Mesendoderm (in vitro differentiated cells): ENCODE measurements at regions not wholly inside any gene's neighbourhood (a gene's known extent, or its start where the extent isn't known, plus 50 kb on each side); places are given as distances from the start of the nearest gene placed in this dataset.
"Not testable (repeated sequence)": the region's sequence is repeated elsewhere in the genome, so short reads cannot be mapped to it uniquely, and the experiment has no call there.

Experiments used
- DNase-seq: peaks from one replicate; pipeline ENCODE4 v3.0.0; 2013
- H2AK5ac ChIP-seq: 2 replicates; pipeline ENCODE4 v1.6.1; 2013; ENCODE audit warnings: low read length, inconsistent platforms
- H2BK120ac ChIP-seq: 2 replicates; pipeline ENCODE4 v1.6.1; 2013; ENCODE audit warnings: low read depth, mild to moderate bottlenecking, low read length, moderate library complexity, mixed read lengths
- H2BK15ac ChIP-seq: replicated peaks from 2 replicates; pipeline ENCODE4 v1.6.1; 2013; ENCODE audit warnings: low read depth, mild to moderate bottlenecking, moderate library complexity
- H2BK5ac ChIP-seq: 2 replicates; pipeline ENCODE4 v1.6.1; 2013; ENCODE audit warnings: low read length, inconsistent platforms
- H3K18ac ChIP-seq: 2 replicates; pipeline ENCODE4 v1.6.1; 2013; ENCODE audit warnings: mild to moderate bottlenecking, low read length, mixed read lengths
- H3K23ac ChIP-seq: one replicate; pipeline ENCODE4 v1.6.1; 2013; ENCODE audit warnings: low read length
- H3K27ac ChIP-seq: 2 replicates; pipeline ENCODE4 v1.5.1; 2013; ENCODE audit warnings: low read depth, mild to moderate bottlenecking, inconsistent platforms, low read length, moderate library complexity
- H3K27me3 ChIP-seq: 2 replicates; pipeline ENCODE4 v1.6.1; 2013; ENCODE audit warnings: low read length, control low read depth, mild to moderate bottlenecking, inconsistent platforms; ENCODE audit not compliant: insufficient read depth, poor library complexity
- H3K36me3 ChIP-seq: 2 replicates; pipeline ENCODE4 v1.6.1; 2013; ENCODE audit warnings: low read length, inconsistent platforms; ENCODE audit not compliant: control insufficient read depth, insufficient read depth
- H3K4ac ChIP-seq: one replicate; pipeline ENCODE4 v1.6.1; 2013; ENCODE audit warnings: low read depth, mild to moderate bottlenecking, low read length, moderate library complexity
- H3K4me1 ChIP-seq: 2 replicates; pipeline ENCODE4 v1.6.1; 2013; ENCODE audit warnings: low read depth, low read length, inconsistent platforms; ENCODE audit not compliant: control insufficient read depth
- H3K4me2 ChIP-seq: 2 replicates; pipeline ENCODE4 v1.6.1; 2013; ENCODE audit warnings: low read length
- H3K4me3 ChIP-seq: 2 replicates; pipeline ENCODE4 v1.5.1; 2013; ENCODE audit warnings: mild to moderate bottlenecking, low read length
- H3K56ac ChIP-seq: one replicate; pipeline ENCODE4 v1.6.1; 2013; ENCODE audit warnings: low read length
- H3K79me1 ChIP-seq: 2 replicates; pipeline ENCODE4 v1.6.1; 2013; ENCODE audit warnings: low read length, inconsistent platforms
- H3K79me2 ChIP-seq: 2 replicates; pipeline ENCODE4 v1.6.1; 2013; ENCODE audit warnings: mild to moderate bottlenecking, low read length; ENCODE audit not compliant: control insufficient read depth, insufficient read depth
- H3K9ac ChIP-seq: 2 replicates; pipeline ENCODE4 v1.6.1; 2013; ENCODE audit warnings: low read length, inconsistent platforms
- H4K5ac ChIP-seq: one replicate; pipeline ENCODE4 v1.6.1; 2013; ENCODE audit warnings: low read length
- H4K8ac ChIP-seq: one replicate; pipeline ENCODE4 v1.6.1; 2013; ENCODE audit warnings: low read depth, mild to moderate bottlenecking, control low read depth, low read length, moderate library complexity
- WGBS: extraction: QIAGEN DNeasy Blood & Tissue Kit; methylation state at CpG from one replicate; pipeline ENCODE4 v1.1.7; 2013; ENCODE audit warnings: low lambda C conversion rate, missing lambda C conversion rate; ENCODE audit not compliant: insufficient coverage; ENCODE audit errors: extremely low coverage; 5-methylcytosine and 5-hydroxymethylcytosine counted together

DNA sequence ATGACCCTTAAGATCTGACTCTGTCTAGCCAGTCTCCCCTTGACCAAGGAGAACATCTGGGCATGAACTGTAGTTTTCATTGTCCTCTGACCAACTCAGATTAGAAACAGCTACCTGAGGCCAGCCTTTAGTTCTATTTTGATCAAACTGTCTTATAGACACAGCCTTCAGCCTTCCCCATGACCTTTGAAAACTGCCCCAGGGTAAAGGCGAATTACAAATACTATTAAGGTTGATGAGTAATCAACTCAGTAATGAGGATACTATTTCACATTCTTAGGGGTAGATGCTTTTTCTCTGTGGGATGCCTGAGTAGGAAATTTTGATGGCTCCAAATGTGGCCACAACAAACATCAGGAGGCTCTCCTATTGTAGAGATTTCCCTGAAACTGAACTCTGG, 125.8 kb upstream of the ERV3-1 start:
- no CpG with 5 or more reads among the region's 1 CpG for WGBS
- not testable (repeated sequence) for H3K4me3 ChIP-seq, H2BK120ac ChIP-seq, H3K36me3 ChIP-seq, H3K9ac ChIP-seq, H2BK15ac ChIP-seq, H3K4me1 ChIP-seq, H3K4ac ChIP-seq, H3K79me1 ChIP-seq, H2BK5ac ChIP-seq, H2AK5ac ChIP-seq, H3K4me2 ChIP-seq, H3K56ac ChIP-seq, H4K5ac ChIP-seq, DNase-seq, H3K79me2 ChIP-seq, H4K8ac ChIP-seq, H3K18ac ChIP-seq, H3K23ac ChIP-seq, H3K27me3 ChIP-seq, H3K27ac ChIP-seq

DNA sequence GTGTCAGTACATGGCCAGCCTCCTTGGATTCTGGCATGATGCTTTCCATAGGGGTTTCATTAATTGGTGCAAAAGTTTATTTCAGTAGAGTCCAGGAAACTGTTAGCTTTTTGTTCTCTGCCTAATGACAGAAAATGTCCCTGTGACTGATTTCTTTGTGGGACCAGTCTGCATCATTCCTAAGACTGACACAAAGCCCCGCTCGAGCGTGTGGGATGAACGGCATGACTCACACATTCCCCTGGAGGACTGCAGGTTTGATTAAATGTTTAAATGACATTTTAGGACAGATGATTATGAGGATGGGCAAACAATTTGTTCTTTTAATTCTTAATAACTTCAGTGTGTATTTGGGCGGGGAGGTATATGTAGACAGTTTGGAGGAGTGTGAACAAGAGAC, 120.9 kb upstream of the ERV3-1 start:
- H3K27ac ChIP-seq, H3K4ac ChIP-seq, H3K56ac ChIP-seq, H3K36me3 ChIP-seq, H3K27me3 ChIP-seq, H3K4me2 ChIP-seq, H3K4me1 ChIP-seq, H2BK5ac ChIP-seq, H3K23ac ChIP-seq, H2BK15ac ChIP-seq, H3K4me3 ChIP-seq, DNase-seq, H4K8ac ChIP-seq, H2BK120ac ChIP-seq, H4K5ac ChIP-seq, H3K79me2 ChIP-seq, H3K18ac ChIP-seq, H2AK5ac ChIP-seq, H3K9ac ChIP-seq, H3K79me1 ChIP-seq: not testable (repeated sequence)
- WGBS = no CpG with 5 or more reads among the region's 5 CpGs

DNA sequence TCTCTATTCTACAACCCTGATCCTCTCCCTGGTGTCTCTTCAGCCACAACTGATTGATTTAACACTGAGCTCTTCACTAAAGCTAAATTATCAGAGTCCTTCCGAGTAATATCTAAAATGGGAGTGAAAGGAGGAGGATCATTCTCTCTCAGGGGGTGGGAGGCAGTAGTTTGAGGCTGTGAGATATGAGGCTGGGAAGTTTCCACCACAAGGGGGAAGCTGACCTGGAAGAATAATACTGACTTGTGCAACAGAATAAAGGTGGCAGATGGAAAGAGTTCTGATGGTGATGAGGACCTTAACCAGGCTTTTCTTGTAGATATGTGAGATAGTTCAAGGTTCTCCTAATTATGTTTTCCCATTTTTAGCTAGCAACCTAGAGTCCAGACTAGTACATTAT, 118.1 kb upstream of the ERV3-1 start:
- H3K27me3 ChIP-seq, H3K4me1 ChIP-seq, H2BK15ac ChIP-seq, H3K4me3 ChIP-seq, H2AK5ac ChIP-seq, H4K8ac ChIP-seq, H3K79me1 ChIP-seq, H3K9ac ChIP-seq, H3K27ac ChIP-seq, H3K23ac ChIP-seq, H3K79me2 ChIP-seq, H4K5ac ChIP-seq, H2BK120ac ChIP-seq, H3K4me2 ChIP-seq, H2BK5ac ChIP-seq, H3K4ac ChIP-seq, H3K56ac ChIP-seq, H3K18ac ChIP-seq, H3K36me3 ChIP-seq, DNase-seq: not testable (repeated sequence)
- no CpG with 5 or more reads among the region's 1 CpG for WGBS

DNA sequence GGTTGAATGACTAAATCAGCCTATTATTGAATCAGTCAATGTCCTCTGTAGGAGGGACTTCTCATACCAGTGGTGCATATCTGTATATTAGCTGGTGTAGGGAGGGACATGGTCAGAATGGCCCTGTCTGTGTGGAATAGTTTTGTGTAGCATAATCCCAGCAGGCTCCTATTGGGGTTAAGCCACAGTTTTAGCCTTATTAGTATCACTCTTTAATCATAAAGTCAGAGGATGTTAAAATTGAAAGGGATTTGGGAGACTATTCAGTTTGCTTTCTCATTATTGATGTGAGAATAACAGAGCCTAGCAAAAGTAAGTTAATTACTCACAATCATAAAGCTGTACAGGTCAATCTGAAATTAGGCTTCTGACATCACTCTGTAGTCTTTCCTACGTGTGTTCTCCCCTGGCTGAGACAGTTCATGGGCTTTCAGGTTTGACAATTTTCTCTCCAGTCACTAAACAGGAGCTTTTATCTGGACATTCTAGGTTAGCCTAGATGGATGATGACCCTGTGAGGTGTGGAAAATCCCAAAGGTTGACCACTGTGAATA, 99.2 kb upstream of the ERV3-1 start:
- H2BK5ac ChIP-seq, H3K4me1 ChIP-seq, H3K4ac ChIP-seq, H3K4me3 ChIP-seq, H4K8ac ChIP-seq, H3K18ac ChIP-seq, H3K56ac ChIP-seq, H3K9ac ChIP-seq, H3K79me1 ChIP-seq, H3K36me3 ChIP-seq, H3K27ac ChIP-seq, H2BK120ac ChIP-seq, DNase-seq, H3K23ac ChIP-seq, H2BK15ac ChIP-seq, H3K4me2 ChIP-seq, H3K79me2 ChIP-seq, H2AK5ac ChIP-seq, H3K27me3 ChIP-seq, H4K5ac ChIP-seq: not testable (repeated sequence)
- WGBS = no CpG with 5 or more reads among the region's 1 CpG

DNA sequence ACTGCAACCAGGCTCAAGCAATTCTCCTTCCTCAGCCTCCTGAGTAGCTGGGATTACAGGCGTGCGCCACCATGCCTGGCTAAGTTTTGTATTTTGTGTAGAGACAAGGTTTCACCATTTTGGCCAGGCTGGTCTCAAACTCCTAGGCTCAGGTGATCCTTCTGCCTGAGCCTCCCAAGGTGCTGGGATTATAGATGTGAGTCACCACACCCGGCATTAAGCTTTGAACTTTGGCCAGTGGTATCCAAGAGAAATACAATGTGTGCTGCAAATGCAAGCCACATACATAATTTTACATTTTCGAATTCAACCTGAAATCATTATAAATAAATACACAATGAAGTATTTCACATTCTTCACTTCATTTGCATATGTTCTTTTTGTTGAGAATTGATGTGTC, 94.0 kb upstream of the ERV3-1 start:
- H3K18ac ChIP-seq, H3K36me3 ChIP-seq, H3K23ac ChIP-seq, H3K4me1 ChIP-seq, H3K9ac ChIP-seq, H4K8ac ChIP-seq, H2BK15ac ChIP-seq, H3K4ac ChIP-seq, H3K27me3 ChIP-seq, H3K4me3 ChIP-seq, H2BK5ac ChIP-seq, DNase-seq, H3K56ac ChIP-seq, H2BK120ac ChIP-seq, H4K5ac ChIP-seq, H3K27ac ChIP-seq, H3K4me2 ChIP-seq, H3K79me1 ChIP-seq, H2AK5ac ChIP-seq, H3K79me2 ChIP-seq: not testable (repeated sequence)
- WGBS = 100% methylated on average over 1 of the region's 4 CpGs

DNA sequence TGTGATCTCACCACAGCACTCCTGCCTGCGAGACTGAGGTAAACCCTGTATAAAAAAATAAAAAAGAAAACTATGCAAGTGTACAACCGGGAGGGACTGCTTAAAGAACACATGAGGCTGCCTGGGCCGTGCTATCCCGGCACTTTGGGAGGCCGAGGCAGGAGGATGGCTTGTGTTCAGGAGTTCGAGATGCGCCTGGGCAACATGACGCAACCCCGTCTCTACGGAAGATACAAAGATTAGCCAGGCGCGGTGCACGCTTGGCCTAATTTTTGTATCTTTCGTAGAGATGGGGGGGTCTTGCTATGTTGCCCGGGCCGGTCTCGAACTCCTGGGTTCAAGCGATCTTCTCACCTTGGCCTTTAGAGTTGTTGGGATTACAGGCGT, 75.2 kb upstream of the ERV3-1 start:
- H2AK5ac ChIP-seq, H4K8ac ChIP-seq, DNase-seq, H3K56ac ChIP-seq, H3K79me1 ChIP-seq, H2BK5ac ChIP-seq, H3K23ac ChIP-seq, H3K4me3 ChIP-seq, H3K79me2 ChIP-seq, H3K27me3 ChIP-seq, H3K9ac ChIP-seq, H3K4ac ChIP-seq, H2BK15ac ChIP-seq, H3K27ac ChIP-seq, H4K5ac ChIP-seq, H3K18ac ChIP-seq, H2BK120ac ChIP-seq, H3K4me1 ChIP-seq, H3K4me2 ChIP-seq, H3K36me3 ChIP-seq: not testable (repeated sequence)
- WGBS = no CpG with 5 or more reads among the region's 19 CpGs
